Cardiac fibroblast (primary cell): ENCODE measurements at regions not wholly inside any gene's neighbourhood (a gene's known extent, or its start where the extent isn't known, plus 50 kb on each side); places are given as distances from the start of the nearest gene placed in this dataset.

ENCODE experiments used
- DNase-seq, 2 donors: peaks; one replicate each; pipeline versions ENCODE4 v3.0.0 to v3.0.0-alpha.2; 2010; ENCODE audit warnings: low read depth in 2 of 2
- H3K4me3 ChIP-seq, 2 donors: replicated peaks in 1 of 2; 1 replicate in 1 of 2; 2 replicates in 1 of 2; pipeline ENCODE4 v1.5.1; 2011; ENCODE audit warnings: low read depth in 2 of 2, low read length in 2 of 2, mild to moderate bottlenecking in 2 of 2, moderate library complexity in 1 of 2
- TF ChIP-seq, protein P1 (sequence below): IDR thresholded peaks from one replicate; pipeline ENCODE4 v1.5.1; 2011; ENCODE audit warnings: low read depth, mild to moderate bottlenecking, low read length, inconsistent platforms

DNA sequence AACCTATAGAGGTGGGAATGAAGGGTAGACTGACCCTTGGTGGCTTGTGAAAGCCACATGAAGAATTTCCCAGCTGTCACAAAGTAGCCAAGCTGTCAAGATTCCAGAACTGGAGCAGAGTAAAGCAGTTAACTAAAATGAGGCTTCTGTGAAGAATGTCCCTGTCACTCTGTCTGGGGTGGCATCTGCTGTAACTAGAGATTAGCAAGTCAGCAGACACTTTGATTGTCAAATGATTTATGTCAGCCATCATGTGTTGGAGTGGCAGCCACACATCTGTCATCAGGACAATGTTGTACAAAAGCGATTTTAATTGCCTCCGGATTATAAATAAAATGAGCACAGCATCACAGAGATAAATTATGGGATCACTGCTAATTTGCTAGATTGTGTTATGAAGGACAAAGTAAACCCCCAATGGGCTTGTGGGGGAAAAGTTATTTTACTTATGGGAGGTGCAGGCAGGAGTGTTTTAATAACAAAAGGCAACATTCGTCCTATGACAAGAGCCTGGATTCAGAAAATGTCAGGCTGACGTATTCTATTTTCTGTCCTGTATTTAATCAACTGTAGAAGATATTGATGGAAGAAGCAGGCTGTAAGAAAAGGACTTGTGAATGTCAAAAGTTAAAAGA is 270.9 kb downstream of the FAM181B start:
- TF ChIP-seq, protein P1, sequence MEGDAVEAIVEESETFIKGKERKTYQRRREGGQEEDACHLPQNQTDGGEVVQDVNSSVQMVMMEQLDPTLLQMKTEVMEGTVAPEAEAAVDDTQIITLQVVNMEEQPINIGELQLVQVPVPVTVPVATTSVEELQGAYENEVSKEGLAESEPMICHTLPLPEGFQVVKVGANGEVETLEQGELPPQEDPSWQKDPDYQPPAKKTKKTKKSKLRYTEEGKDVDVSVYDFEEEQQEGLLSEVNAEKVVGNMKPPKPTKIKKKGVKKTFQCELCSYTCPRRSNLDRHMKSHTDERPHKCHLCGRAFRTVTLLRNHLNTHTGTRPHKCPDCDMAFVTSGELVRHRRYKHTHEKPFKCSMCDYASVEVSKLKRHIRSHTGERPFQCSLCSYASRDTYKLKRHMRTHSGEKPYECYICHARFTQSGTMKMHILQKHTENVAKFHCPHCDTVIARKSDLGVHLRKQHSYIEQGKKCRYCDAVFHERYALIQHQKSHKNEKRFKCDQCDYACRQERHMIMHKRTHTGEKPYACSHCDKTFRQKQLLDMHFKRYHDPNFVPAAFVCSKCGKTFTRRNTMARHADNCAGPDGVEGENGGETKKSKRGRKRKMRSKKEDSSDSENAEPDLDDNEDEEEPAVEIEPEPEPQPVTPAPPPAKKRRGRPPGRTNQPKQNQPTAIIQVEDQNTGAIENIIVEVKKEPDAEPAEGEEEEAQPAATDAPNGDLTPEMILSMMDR: no peak
- no peak for DNase-seq
- no peak overlapping the region for H3K4me3 ChIP-seq

DNA sequence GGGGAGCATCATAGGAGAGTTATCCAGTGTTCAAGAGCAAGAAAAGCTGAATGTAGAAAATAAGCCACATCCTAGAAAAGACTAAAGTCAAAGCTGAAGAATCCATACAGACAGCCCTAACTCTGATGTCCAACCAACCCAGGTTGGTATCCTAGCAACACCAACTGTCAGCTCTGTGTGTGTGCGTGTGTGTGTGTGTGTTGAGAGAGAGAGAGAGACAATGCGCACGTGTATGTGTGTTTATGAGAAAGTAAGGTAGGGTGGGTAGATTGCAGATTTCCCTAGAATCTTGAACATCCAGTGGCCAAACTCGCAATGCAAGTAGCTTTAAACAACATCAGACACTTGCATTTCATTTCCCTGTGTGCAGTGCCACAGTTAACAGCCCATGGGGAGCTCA is 274.9 kb downstream of the FAM181B start:
- no peak overlapping the region for H3K4me3 ChIP-seq
- TF ChIP-seq, protein P1: no peak
- DNase-seq: no peak

DNA sequence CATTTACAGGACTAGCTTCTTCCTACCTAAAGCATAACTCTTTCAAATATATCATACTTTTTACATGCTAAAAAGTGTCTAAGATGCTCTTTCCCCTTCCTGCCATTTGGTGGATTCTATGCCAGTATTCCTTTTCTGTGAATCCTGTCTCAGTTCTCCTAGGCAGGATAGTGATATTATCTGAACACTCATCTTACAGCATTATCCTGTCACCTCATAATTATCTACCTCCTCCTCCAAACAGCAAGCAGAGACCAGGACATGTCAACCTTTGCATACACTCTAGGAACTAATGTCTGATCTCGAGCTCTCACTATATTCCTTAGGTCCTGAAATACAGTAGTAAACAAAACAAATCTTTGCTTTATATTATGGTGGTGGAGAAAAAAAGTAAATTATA is 275.5 kb downstream of the FAM181B start:
- TF ChIP-seq, protein P1: no peak
- H3K4me3 ChIP-seq: no peak overlapping the region
- DNase-seq: no peak

DNA sequence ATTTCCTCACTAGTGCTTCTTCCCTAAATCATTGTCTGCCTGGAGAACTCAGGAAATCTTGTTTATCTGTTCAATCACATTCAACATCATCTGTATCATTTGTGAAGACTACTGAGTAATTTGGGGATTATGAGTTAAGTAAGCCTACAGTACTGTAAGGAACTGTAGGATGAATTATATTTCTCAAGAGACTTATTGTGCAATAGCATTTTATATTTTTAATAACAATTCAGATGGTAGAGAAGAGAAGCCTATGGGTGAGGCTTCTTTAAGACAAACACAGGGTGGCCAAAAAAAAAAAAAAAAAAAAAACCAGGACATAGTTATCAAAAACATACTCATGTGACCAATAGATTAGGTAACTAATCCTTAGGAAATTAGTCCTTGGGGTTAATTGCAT is 282.7 kb downstream of the FAM181B start:
- DNase-seq: no peak
- H3K4me3 ChIP-seq: no peak overlapping the region
- TF ChIP-seq, protein P1: no peak

DNA sequence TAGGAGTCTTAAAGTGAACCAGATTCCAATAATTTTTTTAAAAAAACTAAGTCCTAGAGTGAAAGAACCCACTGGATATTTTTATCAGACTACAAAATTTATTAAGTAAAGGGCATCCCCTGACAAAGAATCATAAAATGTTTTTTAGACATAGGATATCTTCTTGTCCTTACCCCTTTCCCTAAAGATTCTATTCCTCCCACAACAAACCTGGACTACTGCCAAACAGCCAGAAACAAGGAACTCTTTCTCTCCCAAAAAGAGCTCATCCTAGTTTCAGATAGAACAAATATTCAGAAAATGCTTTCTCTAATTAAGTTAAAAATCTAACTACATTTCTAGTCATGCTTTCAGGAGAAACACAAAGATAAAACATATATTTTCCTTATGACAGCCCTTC is 327.1 kb downstream of the FAM181B start:
- no peak for DNase-seq
- H3K4me3 ChIP-seq: no peak overlapping the region
- TF ChIP-seq, protein P1: no peak

DNA sequence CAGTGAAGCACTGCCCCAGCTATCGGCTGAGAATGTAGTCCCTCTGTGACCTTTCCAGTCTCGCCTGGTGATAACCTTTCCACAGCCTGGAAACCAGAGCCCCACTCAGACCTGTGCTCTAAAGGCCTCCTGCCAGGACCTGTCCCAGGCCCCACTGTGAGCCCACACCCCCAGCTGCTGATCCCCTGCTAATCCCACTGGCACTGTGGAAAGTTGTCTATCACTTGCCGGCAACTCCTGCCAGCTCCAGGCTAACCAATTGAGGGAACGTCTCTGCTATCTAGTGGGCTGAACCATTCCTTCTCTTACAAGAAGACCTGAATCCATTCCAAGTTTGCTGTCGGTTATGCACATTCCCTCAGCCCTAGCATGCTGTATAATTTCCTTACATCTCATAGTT is 328.2 kb downstream of the FAM181B start:
- no peak overlapping the region for H3K4me3 ChIP-seq
- TF ChIP-seq, protein P1: no peak
- no peak for DNase-seq

DNA sequence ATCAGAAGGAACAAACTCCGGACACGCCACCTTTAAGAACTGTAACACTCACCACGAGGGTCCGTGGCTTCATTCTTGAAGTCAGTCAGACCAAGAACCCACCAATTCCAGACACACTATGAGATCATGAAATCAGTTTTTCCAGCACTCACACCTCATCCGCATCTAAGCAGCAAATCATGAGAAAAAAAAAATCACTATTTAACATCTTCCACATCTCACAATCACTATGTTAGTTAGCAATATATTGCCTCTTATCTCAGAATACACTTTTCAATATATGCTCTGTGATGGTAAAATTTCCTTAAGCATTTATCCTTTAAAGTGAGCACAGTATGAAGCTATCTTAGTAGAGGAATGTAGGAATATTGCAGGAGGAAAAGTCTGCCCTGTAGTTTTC is 328.7 kb downstream of the FAM181B start:
- TF ChIP-seq, protein P1: no peak
- H3K4me3 ChIP-seq: no peak overlapping the region
- no peak for DNase-seq
